Esophagus muscularis mucosa (tissue), 3 donors: ENCODE measurements at regions not wholly inside any gene's neighbourhood (a gene's known extent, or its start where the extent isn't known, plus 50 kb on each side); places are given as distances from the start of the nearest gene placed in this dataset.

Experiments
- CTCF ChIP-seq, 3 experiments: fragments of 200-600 bp in 2 of 3; fragments of 450-650 bp in 1 of 3; sonication (generic) in 2 of 3; IDR thresholded peaks; one replicate each; pipeline ENCODE4 v1.5.1; 2017 to 2019; ENCODE audit warnings: antibody characterized with exemption in 3 of 3, mild to moderate bottlenecking in 2 of 3, moderate library complexity in 1 of 3
- POLR2A ChIP-seq: fragments of 450-650 bp; IDR thresholded peaks from one replicate; pipeline ENCODE4 v1.6.1; 2017; ENCODE audit warnings: antibody characterized with exemption, moderate library complexity, mild to moderate bottlenecking, low read depth
- POLR2AphosphoS5 ChIP-seq, 2 donors: sonication (generic); formaldehyde crosslinking; IDR thresholded peaks; one replicate each; pipeline ENCODE4 v1.6.1; 2017; ENCODE audit warnings: antibody characterized with exemption in 2 of 2

- TF ChIP-seq CTCF (IDR thresholded peaks at IDR 0.05), result no peak
- no peak for TF ChIP-seq POLR2A
- TF ChIP-seq POLR2AphosphoS5 (IDR thresholded peaks at IDR 0.05), result no peak
Measured at GRCh38 chr13:90719461-90719860, 628.0 kb upstream of the MIR17HG start.
